Left lung (tissue), 4 donors: ENCODE measurements at regions not wholly inside any gene's neighbourhood (a gene's known extent, or its start where the extent isn't known, plus 50 kb on each side); places are given as distances from the start of the nearest gene placed in this dataset.

ENCODE experiments used
- ATAC-seq: fragments of 200-7000 bp; cut with Tn5 transposase; one replicate; pipeline ENCODE4 v1.9.1; 2020; ENCODE audit warnings: moderate library complexity
- DNase-seq, 4 donors: peaks; one replicate each; pipeline ENCODE4 v3.0.0-alpha.2; 2013 to 2020
- H3K27ac ChIP-seq, 2 donors: fragments of 200-600 bp; sonication (generic) in 1 of 2; one replicate each; pipeline versions ENCODE4 v1.5.0 to v1.8.0; 2020 to 2021
- H3K27me3 ChIP-seq, 2 donors: fragments of 200-600 bp; sonication (generic) in 1 of 2; one replicate each; pipeline versions ENCODE4 v1.5.0 to v1.8.0; 2020 to 2021
- H3K36me3 ChIP-seq, 2 donors: fragments of 200-600 bp; sonication (generic) in 1 of 2; one replicate each; pipeline versions ENCODE4 v1.5.0 to v1.8.0; 2020 to 2021
- H3K4me1 ChIP-seq, 2 donors: fragments of 200-600 bp; one replicate each; pipeline ENCODE4 v1.8.0; 2021
- H3K4me3 ChIP-seq, 2 donors: fragments of 200-600 bp; sonication (generic) in 1 of 2; one replicate each; pipeline versions ENCODE4 v1.5.0 to v1.8.0; 2020 to 2021; ENCODE audit warnings: mild to moderate bottlenecking in 1 of 2
- H3K9me3 ChIP-seq, 2 donors: fragments of 200-600 bp; sonication (generic) in 1 of 2; one replicate each; pipeline versions ENCODE4 v1.5.0 to v1.8.0; 2020 to 2021
- intact Hi-C, 2 donors: fragments of 100-400 bp; cut with DNase I; formaldehyde crosslinking; loops; one replicate each; pipeline versions ENCODE4 v1.11.2 to v1.14.2; 2022
- TF ChIP-seq, protein P1 (sequence below), 2 donors: fragments of 200-600 bp; sonication (generic) in 1 of 2; IDR thresholded peaks; one replicate each; pipeline versions ENCODE4 v1.5.0 to v1.8.0; 2021; ENCODE audit warnings: antibody characterized with exemption in 2 of 2
- donor health status: DM: no; HTN: yes; CAD: no.
- donor health status: DM: no; HTN: no; CAD: no.

DNA sequence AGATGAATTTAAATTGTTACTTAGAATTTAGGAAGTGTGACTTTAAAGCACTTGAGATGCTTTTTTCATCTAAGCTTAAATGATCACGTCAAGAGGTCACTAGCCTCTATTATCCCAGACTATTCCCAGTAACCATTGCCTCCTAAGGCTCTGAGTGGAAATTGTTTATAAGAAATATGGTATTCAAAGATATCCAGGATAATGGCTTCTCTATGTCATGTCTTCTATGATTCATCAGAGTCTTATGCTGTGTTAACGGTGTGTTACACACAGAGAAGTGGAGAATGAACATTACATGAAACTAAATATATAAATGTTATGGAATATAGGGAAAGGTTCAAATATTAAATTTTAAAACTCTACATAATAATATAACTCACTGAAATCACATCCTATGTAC is 79.8 kb upstream of the NBEA start:
- DNase-seq (no peak), ATAC-seq (no peak)
- no peak overlapping the region for H3K27ac ChIP-seq
- no peaks in the 10 kb centered on the region for H3K9me3 ChIP-seq
- no peaks in the 10 kb centered on the region for H3K36me3 ChIP-seq
- no peak overlapping the region for H3K4me3 ChIP-seq
- TF ChIP-seq, protein P1, sequence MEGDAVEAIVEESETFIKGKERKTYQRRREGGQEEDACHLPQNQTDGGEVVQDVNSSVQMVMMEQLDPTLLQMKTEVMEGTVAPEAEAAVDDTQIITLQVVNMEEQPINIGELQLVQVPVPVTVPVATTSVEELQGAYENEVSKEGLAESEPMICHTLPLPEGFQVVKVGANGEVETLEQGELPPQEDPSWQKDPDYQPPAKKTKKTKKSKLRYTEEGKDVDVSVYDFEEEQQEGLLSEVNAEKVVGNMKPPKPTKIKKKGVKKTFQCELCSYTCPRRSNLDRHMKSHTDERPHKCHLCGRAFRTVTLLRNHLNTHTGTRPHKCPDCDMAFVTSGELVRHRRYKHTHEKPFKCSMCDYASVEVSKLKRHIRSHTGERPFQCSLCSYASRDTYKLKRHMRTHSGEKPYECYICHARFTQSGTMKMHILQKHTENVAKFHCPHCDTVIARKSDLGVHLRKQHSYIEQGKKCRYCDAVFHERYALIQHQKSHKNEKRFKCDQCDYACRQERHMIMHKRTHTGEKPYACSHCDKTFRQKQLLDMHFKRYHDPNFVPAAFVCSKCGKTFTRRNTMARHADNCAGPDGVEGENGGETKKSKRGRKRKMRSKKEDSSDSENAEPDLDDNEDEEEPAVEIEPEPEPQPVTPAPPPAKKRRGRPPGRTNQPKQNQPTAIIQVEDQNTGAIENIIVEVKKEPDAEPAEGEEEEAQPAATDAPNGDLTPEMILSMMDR (IDR thresholded peaks at IDR 0.05): no peak
- peaks cover 0 to 2% of the 10 kb centered on the region in 2 donors for H3K4me1 ChIP-seq
- no peaks in the 10 kb centered on the region for H3K27me3 ChIP-seq
- intact Hi-C loops: no loop called here

DNA sequence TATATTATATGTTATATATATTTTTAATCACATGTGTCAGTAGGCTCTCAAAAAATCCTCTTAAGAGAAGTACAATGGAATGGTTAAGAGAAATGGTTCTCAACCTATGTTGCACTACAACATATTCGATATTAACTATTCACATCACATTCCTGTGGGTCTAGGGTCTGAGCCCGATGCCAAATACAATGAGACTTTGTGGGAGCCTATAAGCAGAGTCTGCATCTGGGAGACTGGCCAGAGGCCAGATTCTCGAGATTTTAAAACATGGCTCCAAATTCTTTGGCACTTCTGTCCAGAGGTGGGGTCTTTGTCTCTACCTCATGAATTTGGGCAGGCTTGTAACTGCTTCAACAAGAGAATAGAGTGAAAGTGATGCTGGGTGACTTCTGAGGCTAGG is 79.4 kb upstream of the NBEA start:
- H3K27ac ChIP-seq: no peak overlapping the region
- ATAC-seq: no peak
- H3K9me3 ChIP-seq: no peaks in the 10 kb centered on the region
- intact Hi-C loops: no loop called here
- no peaks in the 10 kb centered on the region for H3K36me3 ChIP-seq
- no peaks in the 10 kb centered on the region for H3K27me3 ChIP-seq
- TF ChIP-seq, protein P1 (IDR thresholded peaks at IDR 0.05): no peak
- DNase-seq: no peak
- H3K4me3 ChIP-seq: no peak overlapping the region
- peaks cover 0 to under 1% of the 10 kb centered on the region in 2 donors for H3K4me1 ChIP-seq

DNA sequence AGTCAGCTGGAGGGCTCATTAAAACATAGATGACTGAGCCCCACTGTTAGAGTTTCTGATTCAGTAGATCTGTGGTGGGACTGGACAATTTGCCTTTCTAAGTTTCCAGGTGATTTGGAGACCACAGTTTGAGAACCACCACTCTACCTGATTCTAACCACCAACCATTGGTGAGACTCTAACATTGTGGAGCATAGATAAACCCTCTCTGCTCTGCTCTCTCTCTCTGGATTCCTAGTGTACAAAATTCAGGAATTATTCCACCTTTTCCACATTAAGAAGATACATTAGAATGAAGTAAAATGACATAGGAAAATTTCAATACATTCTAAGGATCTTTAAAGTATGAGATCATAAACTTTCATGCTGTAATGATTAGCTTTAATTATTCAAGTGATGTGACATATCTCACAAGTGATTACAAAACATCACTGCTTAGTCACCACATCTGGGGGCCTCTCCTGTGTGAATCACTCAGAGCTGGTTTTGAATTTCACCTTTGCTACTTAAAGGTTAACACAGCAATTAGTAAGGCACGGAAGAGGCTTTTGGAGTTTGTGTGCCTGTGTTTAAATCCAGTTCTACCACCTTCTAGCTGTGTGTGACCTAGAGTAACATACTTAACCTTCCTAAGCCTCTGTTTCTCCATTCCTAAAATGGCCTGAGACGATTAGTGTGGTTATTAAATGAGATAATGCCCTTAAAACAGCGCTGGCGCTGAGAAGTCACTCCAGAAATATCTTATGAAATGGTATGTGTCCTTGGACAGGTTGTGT is 78.5 kb upstream of the NBEA start:
- no peak overlapping the region for H3K27ac ChIP-seq
- no peaks in the 10 kb centered on the region for H3K36me3 ChIP-seq
- TF ChIP-seq, protein P1 (IDR thresholded peaks at IDR 0.05): no peak
- no peaks in the 10 kb centered on the region for H3K4me1 ChIP-seq
- no peaks in the 10 kb centered on the region for H3K27me3 ChIP-seq
- H3K9me3 ChIP-seq: no peaks in the 10 kb centered on the region
- no peak overlapping the region for H3K4me3 ChIP-seq
- intact Hi-C loops: no loop called here
- DNase-seq (no peak), ATAC-seq (peak; percentile 33)

DNA sequence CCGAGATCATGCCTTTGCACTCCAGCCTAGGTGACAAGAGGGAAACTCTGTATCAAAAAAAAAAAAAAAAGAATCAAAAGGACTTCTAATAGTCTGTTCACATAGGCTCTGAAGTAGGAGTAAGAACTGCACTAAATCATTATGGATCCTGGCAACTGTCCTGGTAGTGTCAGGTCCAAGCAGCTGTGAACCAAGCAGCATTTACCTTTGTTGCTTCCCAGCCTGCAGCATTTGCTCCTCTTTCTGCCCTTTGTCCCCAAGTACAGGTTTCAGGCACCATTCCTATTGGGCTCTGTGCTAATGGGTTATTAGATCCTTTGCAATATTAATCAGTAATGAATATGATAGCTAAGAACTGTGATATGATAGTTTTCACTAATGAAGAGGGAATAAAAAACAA is 77.4 kb upstream of the NBEA start:
- intact Hi-C loops: no loop called here

DNA sequence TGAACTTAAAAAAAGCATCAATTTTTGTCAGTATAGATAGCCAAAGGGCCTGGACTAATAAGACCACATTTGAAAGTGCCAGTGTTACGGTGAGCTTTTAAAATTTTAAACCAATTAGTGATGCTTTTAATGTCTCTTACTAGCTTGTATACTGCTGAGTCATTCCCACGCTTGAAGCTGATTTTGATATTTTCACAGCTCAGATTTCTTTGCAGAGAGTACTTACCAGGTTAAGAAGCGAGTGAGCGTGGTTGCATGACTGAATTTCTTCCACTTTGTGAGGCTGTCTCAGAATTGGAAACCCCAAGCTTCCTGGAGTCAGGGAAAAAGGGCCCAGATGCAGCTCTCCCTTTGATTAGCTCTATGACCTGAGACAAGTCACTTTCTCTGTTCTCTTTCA is 74.5 kb upstream of the NBEA start:
- H3K27ac ChIP-seq: no peak overlapping the region
- DNase-seq: no peak
- intact Hi-C loops: no loop called here
- no peak overlapping the region for H3K4me3 ChIP-seq
- TF ChIP-seq, protein P1 (IDR thresholded peaks at IDR 0.05): no peak
- no peak for ATAC-seq
- H3K27me3 ChIP-seq: no peaks in the 10 kb centered on the region
- no peaks in the 10 kb centered on the region for H3K36me3 ChIP-seq
- H3K4me1 ChIP-seq: no peaks in the 10 kb centered on the region
- H3K9me3 ChIP-seq: no peaks in the 10 kb centered on the region

More for the DNA sequence above, 77.4 kb upstream of the NBEA start:
- TF ChIP-seq, protein P1 (IDR thresholded peaks at IDR 0.05): no peak
- H3K27me3 ChIP-seq: no peaks in the 10 kb centered on the region
- DNase-seq (no peak), ATAC-seq (no peak)
- H3K36me3 ChIP-seq: no peaks in the 10 kb centered on the region
- no peak overlapping the region for H3K27ac ChIP-seq
- no peak overlapping the region for H3K4me3 ChIP-seq
- H3K9me3 ChIP-seq: no peaks in the 10 kb centered on the region
- H3K4me1 ChIP-seq: no peaks in the 10 kb centered on the region
